Retinal pigment epithelial cell (primary cell): ENCODE measurements at regions not wholly inside any gene's neighbourhood (a gene's known extent, or its start where the extent isn't known, plus 50 kb on each side); places are given as distances from the start of the nearest gene placed in this dataset.

ENCODE experiments used
- DNase-seq: peaks from one replicate; pipeline ENCODE4 v3.0.0-alpha.2; 2010; ENCODE audit warnings: low read depth
- H3K4me3 ChIP-seq: 2 replicates; pipeline ENCODE4 v1.5.1; 2011; ENCODE audit warnings: mild to moderate bottlenecking, low read length, control low read depth, moderate library complexity
- TF ChIP-seq, protein P1 (sequence below): conservative IDR thresholded peaks from 2 replicates; pipeline ENCODE4 v1.5.1; 2011; ENCODE audit warnings: low read depth, low read length, control low read depth, inconsistent platforms

DNA sequence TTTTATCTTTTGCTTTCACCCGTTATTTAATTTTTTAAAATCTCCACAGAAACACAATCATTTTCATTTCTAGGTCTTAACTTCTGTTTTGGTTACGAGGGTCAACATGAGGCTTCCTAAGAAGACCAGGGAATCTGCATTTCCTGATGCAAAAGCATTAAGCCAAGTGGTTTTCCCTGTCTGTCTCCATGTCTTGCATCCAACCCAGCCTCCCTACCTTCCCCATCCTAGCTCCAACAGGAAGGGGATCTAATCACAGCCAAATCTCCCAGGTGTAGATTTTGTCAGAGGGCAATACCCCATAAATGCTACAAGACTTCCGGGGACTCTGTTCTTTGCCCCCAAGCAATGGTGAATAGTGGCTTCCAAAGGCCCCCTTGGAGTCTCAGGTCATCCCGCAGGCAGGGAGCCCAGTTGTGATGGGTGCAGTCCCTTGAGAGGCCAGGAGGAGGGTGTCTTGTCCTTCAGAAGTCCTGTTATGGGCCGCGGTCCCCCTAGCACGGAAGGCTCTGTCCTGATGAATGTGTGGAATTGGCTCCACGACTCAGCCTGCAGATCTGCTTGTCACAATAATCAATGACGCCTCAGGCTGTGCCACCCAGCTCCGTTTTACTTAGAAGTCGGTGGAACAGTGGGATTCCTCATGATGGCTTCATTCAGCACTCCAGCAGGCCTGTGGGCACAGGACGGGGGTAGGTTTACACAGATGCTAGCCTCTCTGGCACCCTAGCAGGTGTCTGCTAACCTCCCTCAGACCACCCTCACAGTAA is 141.1 kb downstream of the RGS9 start:
- TF ChIP-seq, protein P1, sequence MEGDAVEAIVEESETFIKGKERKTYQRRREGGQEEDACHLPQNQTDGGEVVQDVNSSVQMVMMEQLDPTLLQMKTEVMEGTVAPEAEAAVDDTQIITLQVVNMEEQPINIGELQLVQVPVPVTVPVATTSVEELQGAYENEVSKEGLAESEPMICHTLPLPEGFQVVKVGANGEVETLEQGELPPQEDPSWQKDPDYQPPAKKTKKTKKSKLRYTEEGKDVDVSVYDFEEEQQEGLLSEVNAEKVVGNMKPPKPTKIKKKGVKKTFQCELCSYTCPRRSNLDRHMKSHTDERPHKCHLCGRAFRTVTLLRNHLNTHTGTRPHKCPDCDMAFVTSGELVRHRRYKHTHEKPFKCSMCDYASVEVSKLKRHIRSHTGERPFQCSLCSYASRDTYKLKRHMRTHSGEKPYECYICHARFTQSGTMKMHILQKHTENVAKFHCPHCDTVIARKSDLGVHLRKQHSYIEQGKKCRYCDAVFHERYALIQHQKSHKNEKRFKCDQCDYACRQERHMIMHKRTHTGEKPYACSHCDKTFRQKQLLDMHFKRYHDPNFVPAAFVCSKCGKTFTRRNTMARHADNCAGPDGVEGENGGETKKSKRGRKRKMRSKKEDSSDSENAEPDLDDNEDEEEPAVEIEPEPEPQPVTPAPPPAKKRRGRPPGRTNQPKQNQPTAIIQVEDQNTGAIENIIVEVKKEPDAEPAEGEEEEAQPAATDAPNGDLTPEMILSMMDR: peak; percentile 76
- H3K4me3 ChIP-seq: no peak overlapping the region
- DNase-seq: no peak

DNA sequence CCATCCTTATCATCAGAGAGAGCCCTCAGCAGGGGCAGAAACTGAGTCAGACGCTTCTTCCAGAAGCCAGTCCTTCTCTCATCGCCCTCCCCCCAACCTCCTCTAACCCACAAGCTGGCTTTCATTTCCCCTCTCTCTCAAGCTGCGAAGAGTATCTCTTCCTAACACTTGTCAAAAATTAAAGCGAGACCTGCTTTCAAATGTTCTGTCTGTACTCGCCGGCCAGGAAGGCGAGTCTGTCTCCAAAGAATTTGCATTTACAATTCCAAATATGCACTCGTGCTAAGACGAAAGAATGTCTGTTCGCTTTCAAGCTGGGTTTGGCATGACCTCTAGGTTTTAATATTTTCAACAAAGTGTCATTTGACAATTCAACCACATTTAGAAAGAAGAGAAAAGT is 140.4 kb downstream of the RGS9 start:
- no peak for DNase-seq
- H3K4me3 ChIP-seq: no peak overlapping the region
- TF ChIP-seq, protein P1: no peak
